Pancreas (tissue), 10 donors: ENCODE measurements at regions not wholly inside any gene's neighbourhood (a gene's known extent, or its start where the extent isn't known, plus 50 kb on each side); places are given as distances from the start of the nearest gene placed in this dataset.

Experiments used
- ATAC-seq, 4 donors: fragments of 200-7000 bp; cut with Tn5 transposase; one replicate each; pipeline versions ENCODE4 v1.8.0 to v1.9.1; 2020; ENCODE audit warnings: mild to moderate bottlenecking in 4 of 4, moderate library complexity in 4 of 4
- DNase-seq, 6 donors: peaks; one replicate each; pipeline ENCODE4 v3.0.0-alpha.2; 2020
- FAIRE-seq: peaks from 2 replicates; lab custom pipeline; 2012; peaks lifted over from hg19 to GRCh38; lab: Jason Lieb, UNC
- H3K27ac ChIP-seq, 4 donors: fragments of 200-600 bp; sonication (generic); 1 replicate in 3 of 4; 2 replicates in 1 of 4; pipeline versions ENCODE4 v1.5.0 to v1.8.0; 2020
- H3K27me3 ChIP-seq, 4 donors: fragments of 200-600 bp; one replicate each; pipeline ENCODE4 v1.8.0; 2021
- H3K36me3 ChIP-seq, 3 donors: fragments of 200-600 bp; sonication (generic) in 1 of 3; one replicate each; pipeline versions ENCODE4 v1.5.0 to v1.8.0; 2020 to 2021
- H3K4me1 ChIP-seq, 3 donors: fragments of 200-600 bp; one replicate each; pipeline ENCODE4 v1.8.0; 2021
- H3K4me3 ChIP-seq, 4 donors: fragments of 200-600 bp; sonication (generic) in 2 of 4; one replicate each; pipeline versions ENCODE4 v1.5.0 to v1.8.0; 2020 to 2021
- H3K9me3 ChIP-seq, 4 donors: fragments of 200-600 bp; one replicate each; pipeline ENCODE4 v1.8.0; 2021
- CTCF ChIP-seq, 4 donors: fragments of 200-600 bp; sonication (generic) in 3 of 4; IDR thresholded peaks; one replicate each; pipeline versions ENCODE4 v1.5.0 to v1.8.0; 2021; ENCODE audit warnings: antibody characterized with exemption in 4 of 4
- WGBS, 2 donors: extraction: QIAGEN DNeasy Blood & Tissue Kit; methylation state at CpG; one replicate each; pipeline ENCODE4 v1.1.7; 2013; 5-methylcytosine and 5-hydroxymethylcytosine counted together
- intact Hi-C, 3 donors: fragments of 100-400 bp; cut with DNase I; formaldehyde crosslinking; loops; one replicate each; pipeline versions ENCODE4 v1.11.1 to v1.14.2; 2022
- donor health status: healthy with polysubstance abuse.
- donor health status: DM: no; HTN: no; CAD: no; lungs with moderate emphysema.
- donor health status: DM: no; HTN: no; CAD: no.
- donor health status: control.
- donor health status: control.
- donor health status: Bipolar disorder and iron deficiency.
- donor health status: DM: yes; HTN: yes; CAD: no.
- donor health status: DM: no; HTN: no; CAD: no.
- donor health status: DM: no; HTN: no; CAD: no.
- donor health status: DM: yes; HTN: yes; CAD: no.

GRCh38 chr3:181948286-181948685 is 236.6 kb downstream of the SOX2 start:
- H3K27ac ChIP-seq: no peak overlapping the region
- H3K4me3 ChIP-seq: no peak overlapping the region
- intact Hi-C loops: no loop called here
- FAIRE-seq: no peak
- no peaks in the 10 kb centered on the region for H3K9me3 ChIP-seq
- no peaks in the 10 kb centered on the region for H3K36me3 ChIP-seq
- H3K4me1 ChIP-seq: no peaks in the 10 kb centered on the region
- no peak for ATAC-seq
- TF ChIP-seq CTCF (IDR thresholded peaks at IDR 0.05): no peak
- no peaks in the 10 kb centered on the region for H3K27me3 ChIP-seq
- no peak for DNase-seq
- 71 to 79% methylated on average over 2 of the region's 2 CpGs for WGBS, 2 donors

- Histone ChIP-seq H3K27ac (no peak overlapping the region), H3K27me3 (no peaks in the 10 kb centered on the region), H3K9me3 (no peaks in the 10 kb centered on the region), H3K4me1 (no peaks in the 10 kb centered on the region), H3K36me3 (no peaks in the 10 kb centered on the region), H3K4me3 (no peak overlapping the region)
- ATAC-seq (no peak), FAIRE-seq (no peak), DNase-seq (no peak)
- intact Hi-C loops: no loop called here
- no peak for TF ChIP-seq CTCF (IDR thresholded peaks at IDR 0.05)
- 81 to 85% methylated on average over 5 of the region's 5 CpGs for WGBS, 2 donors
These were observed 240.5 kb downstream of the SOX2 start for GRCh38 chr3:181952221-181952620.

- ATAC-seq: no peak
- Histone ChIP-seq H3K4me1 (no peaks in the 10 kb centered on the region), H3K9me3 (no peaks in the 10 kb centered on the region), H3K27ac (no peak overlapping the region), H3K27me3 (no peaks in the 10 kb centered on the region), H3K4me3 (no peak overlapping the region), H3K36me3 (no peaks in the 10 kb centered on the region)
- FAIRE-seq: no peak
- no peak for DNase-seq
- TF ChIP-seq CTCF (IDR thresholded peaks at IDR 0.05): no peak
- intact Hi-C loops: no loop called here
- WGBS, 2 donors: 69 to 91% methylated on average over 4 of the region's 4 CpGs
These were observed 241.2 kb downstream of the SOX2 start for GRCh38 chr3:181952929-181953328.

- Histone ChIP-seq H3K36me3 (no peaks in the 10 kb centered on the region), H3K9me3 (no peaks in the 10 kb centered on the region), H3K4me1 (no peaks in the 10 kb centered on the region), H3K27me3 (no peaks in the 10 kb centered on the region), H3K27ac (no peak overlapping the region), H3K4me3 (no peak overlapping the region)
- intact Hi-C loops: no loop called here
- FAIRE-seq: no peak
- no peak for DNase-seq
- 81 to 82% methylated on average over 2 of the region's 2 CpGs for WGBS, 2 donors
- no peak for ATAC-seq
- TF ChIP-seq CTCF (IDR thresholded peaks at IDR 0.05): no peak
These were observed 243.8 kb downstream of the SOX2 start for GRCh38 chr3:181955566-181955965.

- WGBS, 2 donors: 84 to 94% methylated on average over 5 of the region's 5 CpGs
These were observed 244.4 kb downstream of the SOX2 start for GRCh38 chr3:181956122-181956521.

More at GRCh38 chr3:181956122-181956521, 244.4 kb downstream of the SOX2 start:
- H3K27ac ChIP-seq: no peak overlapping the region
- no peaks in the 10 kb centered on the region for H3K9me3 ChIP-seq
- H3K36me3 ChIP-seq: no peaks in the 10 kb centered on the region
- DNase-seq (no peak), ATAC-seq (no peak), FAIRE-seq (no peak)
- H3K4me1 ChIP-seq: no peaks in the 10 kb centered on the region
- intact Hi-C loops: no loop called here
- no peak for TF ChIP-seq CTCF (IDR thresholded peaks at IDR 0.05)
- H3K27me3 ChIP-seq: no peaks in the 10 kb centered on the region
- no peak overlapping the region for H3K4me3 ChIP-seq
